ENCODE measurements at regions not wholly inside any gene's neighbourhood (a gene's known extent, or its start where the extent isn't known, plus 50 kb on each side); places are given as distances from the start of the nearest gene placed in this dataset.

- Mint-ChIP-seq H3K27ac (no peak overlapping the region), H3K36me3 (ENCODE audit: low read depth) (no peaks in the 10 kb centered on the region), H3K27me3 (peaks cover 44% of the 10 kb centered on the region), H3K4me3 (no peak overlapping the region), H3K4me1 (no peaks in the 10 kb centered on the region)
- no peak for ATAC-seq
- no peaks in the 10 kb centered on the region for H3K9me3 ChIP-seq (ENCODE audit: control insufficient read depth, low read length, poor library complexity, severe bottlenecking)
- DNase-seq = no peak
These were observed 101.5 kb upstream of the IL12A start for GRCh38 chr3:159887168-159887567.

GRCh38 chr3:159887911-159888310 lies 100.7 kb upstream of the IL12A start:
- no peaks in the 10 kb centered on the region for H3K9me3 ChIP-seq (ENCODE audit: control insufficient read depth, low read length, poor library complexity, severe bottlenecking)
- no peak for ATAC-seq
- no peaks in the 10 kb centered on the region for H3K36me3 Mint-ChIP-seq (ENCODE audit: low read depth)
- H3K27me3 Mint-ChIP-seq = peaks cover 45% of the 10 kb centered on the region
- H3K4me1 Mint-ChIP-seq = no peaks in the 10 kb centered on the region
- H3K4me3 Mint-ChIP-seq = no peak overlapping the region
- no peak for DNase-seq
- H3K27ac Mint-ChIP-seq = no peak overlapping the region

GRCh38 chr3:159892171-159892795 lies 96.4 kb upstream of the IL12A start:
- H3K27ac Mint-ChIP-seq = no peak overlapping the region
- peaks cover 62% of the 10 kb centered on the region for H3K27me3 Mint-ChIP-seq
- no peaks in the 10 kb centered on the region for H3K36me3 Mint-ChIP-seq (ENCODE audit: low read depth)
- no peak for ATAC-seq
- no peak for DNase-seq
- peaks cover 2% of the 10 kb centered on the region for H3K4me1 Mint-ChIP-seq
- H3K4me3 Mint-ChIP-seq = no peak overlapping the region
- H3K9me3 ChIP-seq (ENCODE audit: control insufficient read depth, low read length, poor library complexity, severe bottlenecking) = no peaks in the 10 kb centered on the region

GRCh38 chr3:159892801-159893200 lies 95.8 kb upstream of the IL12A start:
- no peak overlapping the region for H3K27ac Mint-ChIP-seq
- DNase-seq (no peak), ATAC-seq (no peak)
- H3K4me1 Mint-ChIP-seq = peaks cover 2% of the 10 kb centered on the region
- H3K9me3 ChIP-seq (ENCODE audit: control insufficient read depth, low read length, poor library complexity, severe bottlenecking) = no peaks in the 10 kb centered on the region
- peaks cover 67% of the 10 kb centered on the region for H3K27me3 Mint-ChIP-seq
- no peaks in the 10 kb centered on the region for H3K36me3 Mint-ChIP-seq (ENCODE audit: low read depth)
- no peak overlapping the region for H3K4me3 Mint-ChIP-seq

GRCh38 chr3:159894386-159894785 lies 94.2 kb upstream of the IL12A start:
- Mint-ChIP-seq H3K27me3 (peaks cover 64% of the 10 kb centered on the region), H3K4me1 (peaks cover 2% of the 10 kb centered on the region), H3K4me3 (no peak overlapping the region), H3K27ac (no peak overlapping the region), H3K36me3 (ENCODE audit: low read depth) (no peaks in the 10 kb centered on the region)
- H3K9me3 ChIP-seq (ENCODE audit: control insufficient read depth, low read length, poor library complexity, severe bottlenecking) = no peaks in the 10 kb centered on the region
- DNase-seq (no peak), ATAC-seq (no peak)

GRCh38 chr3:159895430-159895829 lies 93.2 kb upstream of the IL12A start:
- peaks cover 2% of the 10 kb centered on the region for H3K4me1 Mint-ChIP-seq
- no peak overlapping the region for H3K27ac Mint-ChIP-seq
- DNase-seq = no peak
- no peak overlapping the region for H3K4me3 Mint-ChIP-seq
- H3K9me3 ChIP-seq (ENCODE audit: control insufficient read depth, low read length, poor library complexity, severe bottlenecking) = no peaks in the 10 kb centered on the region
- peaks cover 68% of the 10 kb centered on the region for H3K27me3 Mint-ChIP-seq
- ATAC-seq = no peak
- H3K36me3 Mint-ChIP-seq (ENCODE audit: low read depth) = no peaks in the 10 kb centered on the region

- Mint-ChIP-seq H3K4me1 (peaks cover 2% of the 10 kb centered on the region), H3K27me3 (peaks cover 70% of the 10 kb centered on the region), H3K27ac (no peak overlapping the region), H3K4me3 (no peak overlapping the region), H3K36me3 (ENCODE audit: low read depth) (no peaks in the 10 kb centered on the region)
- no peak for ATAC-seq
- no peak for DNase-seq
- H3K9me3 ChIP-seq (ENCODE audit: control insufficient read depth, low read length, poor library complexity, severe bottlenecking) = no peaks in the 10 kb centered on the region
These were observed 92.1 kb upstream of the IL12A start for GRCh38 chr3:159896543-159896942.

- no peak for ATAC-seq
- peaks cover 65% of the 10 kb centered on the region for H3K27me3 Mint-ChIP-seq
- no peaks in the 10 kb centered on the region for H3K9me3 ChIP-seq (ENCODE audit: control insufficient read depth, low read length, poor library complexity, severe bottlenecking)
These were observed 91.1 kb upstream of the IL12A start for GRCh38 chr3:159897331-159898075.

GRCh38 chr3:159898147-159898546 lies 90.5 kb upstream of the IL12A start:
- Mint-ChIP-seq H3K27me3 (peaks cover 65% of the 10 kb centered on the region), H3K4me3 (no peak overlapping the region), H3K4me1 (peaks cover 5% of the 10 kb centered on the region), H3K36me3 (ENCODE audit: low read depth) (no peaks in the 10 kb centered on the region), H3K27ac (no peak overlapping the region)
- DNase-seq (no peak), ATAC-seq (no peak)
- no peaks in the 10 kb centered on the region for H3K9me3 ChIP-seq (ENCODE audit: control insufficient read depth, low read length, poor library complexity, severe bottlenecking)

More at GRCh38 chr3:159897331-159898075, 91.1 kb upstream of the IL12A start:
- Mint-ChIP-seq H3K27ac (no peak overlapping the region), H3K4me1 (peaks cover 2% of the 10 kb centered on the region), H3K4me3 (no peak overlapping the region), H3K36me3 (ENCODE audit: low read depth) (no peaks in the 10 kb centered on the region)
- no peak for DNase-seq

GRCh38 chr3:159899166-159899565 lies 89.5 kb upstream of the IL12A start:
- H3K4me3 Mint-ChIP-seq = no peak overlapping the region
- peaks cover 5% of the 10 kb centered on the region for H3K4me1 Mint-ChIP-seq
- ATAC-seq = no peak

GRCh38 chr3:159902546-159903314 lies 85.9 kb upstream of the IL12A start:
- DNase-seq (no peak), ATAC-seq (no peak)
- no peak overlapping the region for H3K27ac Mint-ChIP-seq
- H3K4me3 Mint-ChIP-seq = no peak overlapping the region
- no peaks in the 10 kb centered on the region for H3K9me3 ChIP-seq (ENCODE audit: control insufficient read depth, low read length, poor library complexity, severe bottlenecking)
- H3K4me1 Mint-ChIP-seq = peaks cover 5% of the 10 kb centered on the region
- peaks cover 52% of the 10 kb centered on the region for H3K27me3 Mint-ChIP-seq
- H3K36me3 Mint-ChIP-seq (ENCODE audit: low read depth) = no peaks in the 10 kb centered on the region

More at GRCh38 chr3:159899166-159899565, 89.5 kb upstream of the IL12A start:
- no peak for DNase-seq
- Mint-ChIP-seq H3K36me3 (ENCODE audit: low read depth) (no peaks in the 10 kb centered on the region), H3K27me3 (peaks cover 64% of the 10 kb centered on the region), H3K27ac (no peak overlapping the region)
- no peaks in the 10 kb centered on the region for H3K9me3 ChIP-seq (ENCODE audit: control insufficient read depth, low read length, poor library complexity, severe bottlenecking)

- ATAC-seq (no peak), DNase-seq (no peak)
- no peaks in the 10 kb centered on the region for H3K36me3 Mint-ChIP-seq (ENCODE audit: low read depth)
- no peak overlapping the region for H3K27ac Mint-ChIP-seq
- peaks cover 44% of the 10 kb centered on the region for H3K27me3 Mint-ChIP-seq
- H3K4me1 Mint-ChIP-seq = peaks cover 5% of the 10 kb centered on the region
- H3K9me3 ChIP-seq (ENCODE audit: control insufficient read depth, low read length, poor library complexity, severe bottlenecking) = no peaks in the 10 kb centered on the region
- H3K4me3 Mint-ChIP-seq = no peak overlapping the region
These were observed 84.2 kb upstream of the IL12A start for GRCh38 chr3:159904455-159904854.

- peaks cover 5% of the 10 kb centered on the region for H3K4me1 Mint-ChIP-seq
- peaks cover 40% of the 10 kb centered on the region for H3K27me3 Mint-ChIP-seq
- DNase-seq (no peak), ATAC-seq (no peak)
- no peak overlapping the region for H3K4me3 Mint-ChIP-seq
- H3K9me3 ChIP-seq (ENCODE audit: control insufficient read depth, low read length, poor library complexity, severe bottlenecking) = no peaks in the 10 kb centered on the region
- H3K36me3 Mint-ChIP-seq (ENCODE audit: low read depth) = no peaks in the 10 kb centered on the region
- no peak overlapping the region for H3K27ac Mint-ChIP-seq
These were observed 83.7 kb upstream of the IL12A start for GRCh38 chr3:159904911-159905310.
